Left renal pelvis (tissue), 4 donors: ENCODE measurements at regions not wholly inside any gene's neighbourhood (a gene's known extent, or its start where the extent isn't known, plus 50 kb on each side); places are given as distances from the start of the nearest gene placed in this dataset.
"Not testable (repeated sequence)": the region's sequence is repeated elsewhere in the genome, so short reads cannot be mapped to it uniquely, and the experiment has no call there.

Source experiments
- DNase-seq, 4 donors: peaks; one replicate each; pipeline ENCODE4 v3.0.0-alpha.2; 2013; ENCODE audit warnings: low read depth in 4 of 4, low spot score in 3 of 4

DNA sequence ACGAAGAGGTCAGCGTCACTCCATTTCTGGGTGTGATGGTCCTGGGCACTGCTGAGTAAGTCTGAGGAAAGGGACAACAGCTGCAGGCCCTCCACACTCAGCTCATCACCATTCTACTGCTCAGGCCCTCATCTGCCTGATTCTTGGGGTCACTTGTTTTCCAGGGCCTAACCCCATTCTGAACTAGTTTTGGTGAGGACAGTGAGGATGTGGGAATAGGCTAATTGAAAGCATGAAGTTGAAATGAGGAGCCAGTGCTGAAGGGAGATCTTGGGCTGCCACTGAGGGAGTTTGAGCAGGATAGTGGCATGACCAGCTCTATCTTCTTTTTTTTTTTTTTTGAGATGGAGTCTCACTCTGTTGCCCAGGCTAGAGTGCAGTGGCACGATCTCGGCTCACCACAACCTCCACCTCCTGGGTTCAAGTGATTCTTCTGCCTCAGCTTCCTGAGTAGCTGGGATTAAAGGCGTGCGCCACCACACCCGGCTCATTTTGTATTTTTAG, 155.7 kb downstream of the VEGFA start:
- not testable (repeated sequence) for DNase-seq

- DNase-seq: no peak
Measured at GRCh38 chr6:43924222-43924702, 154.3 kb downstream of the VEGFA start.

GRCh38 chr6:43923376-43924221, 153.6 kb downstream of the VEGFA start:
- DNase-seq: no peak

- DNase-seq: no peak
Measured at GRCh38 chr6:43922426-43923375, 152.7 kb downstream of the VEGFA start.

DNA sequence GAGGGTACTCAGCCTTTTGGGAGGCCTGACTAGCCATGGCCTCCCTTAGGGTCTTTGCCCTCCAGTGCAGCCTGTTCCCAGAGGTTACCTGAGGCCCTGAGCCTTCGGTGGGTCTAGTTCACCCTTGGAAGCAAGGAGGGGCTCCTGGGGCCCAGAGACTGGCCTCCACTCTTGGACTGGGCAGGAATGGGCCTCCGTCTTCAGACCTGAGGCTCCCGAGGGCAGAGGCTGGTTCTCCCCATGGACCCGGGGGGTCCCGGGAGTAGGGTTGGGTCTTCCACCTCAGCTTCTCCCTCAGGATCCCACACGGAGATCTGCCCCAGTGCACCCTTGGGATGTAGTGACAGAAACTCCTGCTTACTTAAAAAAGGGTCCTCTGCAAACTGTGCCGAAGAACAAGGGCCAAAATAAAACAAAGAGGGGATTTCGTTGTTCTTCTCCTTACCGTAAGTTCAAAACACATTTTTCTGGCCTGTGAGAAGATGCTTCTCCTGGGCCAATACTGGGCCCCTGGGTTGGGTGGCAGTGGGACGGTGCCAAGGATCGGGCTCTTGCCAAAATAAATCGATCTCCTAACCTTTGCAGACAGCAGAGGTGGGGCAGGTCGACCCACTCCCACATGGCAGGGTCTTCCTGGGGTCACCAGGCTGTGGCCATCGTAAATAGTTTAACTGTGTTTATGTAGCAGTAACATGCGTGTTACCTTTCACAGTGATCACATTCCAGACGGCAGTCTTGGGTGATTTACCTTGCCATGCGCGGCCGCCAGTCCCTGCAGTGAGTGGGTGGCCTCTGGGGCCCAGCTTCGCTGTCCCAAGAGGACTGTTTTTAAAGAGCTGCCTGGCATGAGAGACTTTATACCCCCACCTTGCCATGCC, 151.8 kb downstream of the VEGFA start:
- DNase-seq: no peak

DNA sequence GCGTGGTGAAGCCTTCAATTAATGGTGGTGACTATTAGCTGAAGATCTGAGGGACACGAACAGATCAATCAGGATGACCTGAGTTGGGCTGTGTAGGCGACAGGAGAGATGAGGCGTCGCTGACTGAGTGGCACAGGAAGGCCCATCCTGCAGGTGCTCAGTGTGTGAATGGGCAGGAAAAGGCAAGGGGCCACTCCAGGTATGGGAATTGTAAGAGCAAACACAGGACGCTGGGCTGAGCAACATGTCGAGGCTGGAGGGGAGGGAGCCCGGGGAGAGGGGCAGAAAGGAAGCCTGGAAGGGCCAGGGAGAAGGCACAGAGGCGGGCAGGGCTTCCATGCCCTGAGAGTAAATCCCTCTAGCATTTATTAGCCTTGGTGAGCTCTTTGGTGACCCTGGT, 151.0 kb downstream of the VEGFA start:
- no peak for DNase-seq

- no peak for DNase-seq
Measured at GRCh38 chr6:43919774-43920173, 149.8 kb downstream of the VEGFA start.

- no peak for DNase-seq
Measured at GRCh38 chr6:43917878-43918382, 147.9 kb downstream of the VEGFA start.

DNA sequence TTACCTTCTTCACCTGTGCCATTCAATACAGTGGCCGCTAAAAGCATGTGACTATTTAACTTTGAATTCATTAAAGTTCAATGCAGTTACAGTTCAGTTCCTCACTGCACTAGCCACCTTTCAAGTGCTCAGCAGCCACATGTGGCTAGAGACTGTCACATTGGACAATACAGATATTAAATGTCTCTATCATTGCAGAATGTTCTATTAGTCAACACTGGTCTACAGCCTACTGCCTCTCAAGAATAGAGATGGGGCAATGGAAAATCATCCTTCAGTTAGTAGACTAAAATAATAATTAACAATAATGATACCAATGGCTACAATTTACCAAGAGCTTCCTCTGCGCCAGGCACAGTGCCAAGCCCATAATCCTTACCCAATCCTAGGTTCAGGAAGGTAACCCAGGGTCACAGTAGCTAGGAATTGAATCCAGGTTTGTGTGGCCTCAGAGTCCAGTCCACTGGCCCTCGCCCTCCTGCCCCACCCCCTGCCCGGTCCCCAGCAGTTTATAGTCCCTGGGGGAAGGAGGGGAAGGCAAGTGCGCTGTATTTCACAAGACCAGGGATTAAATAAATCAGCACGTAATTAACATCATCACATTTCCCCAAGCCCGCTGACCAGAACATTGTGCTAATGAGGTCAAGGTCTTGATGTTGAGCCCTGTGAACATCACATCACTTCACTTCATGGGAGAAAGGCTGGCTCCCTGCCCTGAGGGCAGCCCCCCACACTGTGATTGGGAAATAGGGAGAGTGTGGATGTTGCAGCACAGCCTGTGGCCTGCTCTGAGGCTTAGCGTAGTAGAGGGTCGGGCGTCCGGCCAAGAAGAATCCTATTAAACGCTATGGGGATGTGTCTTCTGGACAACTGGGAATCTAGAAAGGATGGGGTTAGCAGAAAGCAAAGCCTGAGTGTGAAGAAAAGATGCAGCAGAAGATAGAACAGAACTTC, 147.2 kb downstream of the VEGFA start:
- DNase-seq: no peak

- no peak for DNase-seq
Measured at GRCh38 chr6:43915986-43916923, 146.2 kb downstream of the VEGFA start.

DNA sequence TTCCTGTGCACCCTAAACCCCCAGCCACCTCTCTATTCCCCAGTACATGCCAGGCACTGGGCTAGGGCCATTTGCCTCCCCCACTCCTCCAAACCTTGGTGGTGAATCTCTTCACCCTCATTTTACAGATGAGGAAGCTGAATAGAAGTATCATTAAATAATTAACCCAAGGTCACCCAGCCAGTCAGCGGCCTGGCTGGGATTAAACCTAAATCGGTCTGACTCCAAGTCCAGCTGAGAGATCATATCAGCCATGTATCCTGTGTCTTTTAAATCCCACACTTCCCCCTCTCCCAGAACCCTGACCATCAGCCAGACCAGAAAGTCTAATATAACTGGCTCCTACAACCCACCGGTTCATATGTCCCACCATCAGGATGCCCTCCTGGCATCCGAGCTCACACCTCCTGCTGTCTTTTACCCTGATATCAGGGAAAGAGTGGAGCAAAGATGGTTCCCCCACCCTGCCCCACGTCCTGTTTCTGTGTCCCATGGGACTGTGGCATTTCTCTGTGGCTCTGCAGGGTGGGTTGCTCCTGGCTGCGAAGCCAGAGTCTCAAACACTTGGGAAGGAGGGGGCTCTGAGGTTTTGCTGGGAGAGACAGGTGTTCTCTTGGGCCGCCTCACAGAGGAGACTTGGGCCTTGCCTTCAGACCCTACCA, 145.3 kb downstream of the VEGFA start:
- no peak for DNase-seq

DNA sequence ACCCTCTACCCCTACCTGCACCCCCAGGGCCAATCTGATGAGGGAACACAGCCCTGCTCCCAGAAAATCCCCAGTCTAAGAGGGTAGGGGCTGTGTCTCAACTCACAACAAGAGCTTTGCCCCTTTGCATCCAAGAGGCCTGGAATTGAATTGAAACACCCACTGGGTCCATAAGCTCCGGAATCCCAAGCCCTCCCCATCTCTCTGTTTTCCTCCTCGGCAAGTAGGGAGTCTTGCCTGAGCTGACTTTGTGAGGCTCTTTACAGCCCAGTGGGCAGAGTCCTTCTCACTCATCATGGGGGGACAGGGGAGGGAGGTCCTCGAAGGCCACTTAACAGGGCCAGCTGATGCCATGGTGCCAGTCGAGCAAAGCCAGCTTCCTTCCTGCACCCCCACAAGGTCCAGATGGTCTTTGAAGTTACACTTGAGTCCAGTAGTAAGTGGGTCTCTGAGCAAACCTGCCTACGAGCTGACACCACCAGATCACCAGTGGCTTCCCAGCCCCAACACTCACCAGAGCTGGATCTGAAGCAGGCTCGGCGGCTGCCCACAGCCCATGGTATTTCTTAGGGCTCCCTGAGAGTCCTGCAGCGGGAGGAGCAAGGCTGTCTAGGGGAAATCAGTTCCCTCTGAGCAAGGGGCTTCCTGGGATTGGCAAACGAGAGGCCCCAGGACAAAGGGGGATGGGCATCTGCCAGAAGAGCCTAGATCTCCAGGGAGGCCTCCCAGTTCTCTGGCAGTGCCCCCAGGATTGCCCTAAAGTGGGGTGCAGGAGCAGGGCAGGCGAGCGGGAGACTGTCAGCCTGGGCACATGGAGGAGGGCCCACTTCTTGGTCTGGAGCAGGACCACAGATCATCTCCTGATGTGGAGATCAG, 144.5 kb downstream of the VEGFA start:
- DNase-seq: no peak

DNA sequence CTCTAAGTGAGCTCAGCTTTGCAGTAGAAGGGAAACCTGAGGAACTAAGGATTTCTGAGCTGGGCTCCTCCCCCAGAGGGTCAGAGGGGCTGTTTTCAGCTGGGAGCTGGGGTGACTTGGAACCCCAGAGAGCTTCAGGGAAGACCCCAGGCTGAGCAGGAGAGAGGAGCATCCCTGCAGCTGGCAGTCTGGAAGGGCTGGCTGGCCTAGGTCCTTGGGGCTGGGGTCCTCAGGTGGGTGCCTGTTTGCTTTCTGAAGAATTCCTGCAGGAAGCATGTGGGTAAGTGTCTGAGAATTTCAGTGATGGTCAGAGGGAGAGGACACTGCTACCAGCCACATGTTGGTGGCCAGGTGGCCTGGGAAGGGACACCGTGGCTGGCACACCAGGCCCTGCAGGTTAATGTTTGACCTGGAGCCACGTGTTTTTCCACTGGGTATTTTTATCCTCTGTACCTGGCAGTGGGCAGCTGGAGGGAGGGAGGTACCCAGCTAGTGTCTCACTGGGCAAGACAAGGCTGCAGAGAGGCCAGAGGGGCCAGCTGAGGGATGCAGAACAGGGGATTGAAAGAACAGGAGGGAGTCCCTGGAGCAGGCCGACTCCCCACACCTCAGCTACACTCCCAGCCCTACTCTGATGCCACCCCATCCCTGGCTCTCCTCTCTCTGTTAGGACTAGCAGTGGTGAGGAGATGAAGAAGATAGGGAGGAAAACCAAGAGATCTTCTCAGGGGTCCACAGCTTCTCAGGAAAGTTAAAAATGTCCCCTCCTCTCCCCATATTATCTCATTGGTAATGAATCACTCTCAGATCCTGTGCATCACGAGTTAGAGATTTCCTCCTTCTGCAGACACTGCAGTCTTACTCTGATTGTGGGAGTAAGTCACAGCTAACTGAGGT, 143.6 kb downstream of the VEGFA start:
- no peak for DNase-seq

- DNase-seq: no peak
Measured at GRCh38 chr6:43912598-43913371, 142.8 kb downstream of the VEGFA start.
